SK-N-MC (cell line): ENCODE measurements at regions not wholly inside any gene's neighbourhood (a gene's known extent, or its start where the extent isn't known, plus 50 kb on each side); places are given as distances from the start of the nearest gene placed in this dataset.

Source experiments
- DNase-seq: peaks from one replicate; pipeline ENCODE4 v3.0.0-alpha.2; 2011; ENCODE audit warnings: low read depth, low spot score
- H3K27ac ChIP-seq: fragments of 200-600 bp; sonication (generic); 2 replicates; pipeline ENCODE4 v1.5.1; 2016; ENCODE audit warnings: mixed run types
- H3K36me3 ChIP-seq: fragments of 200-600 bp; sonication (generic); 2 replicates; pipeline ENCODE4 v1.6.1; 2017; ENCODE audit warnings: antibody characterized with exemption, low read length, mixed read lengths; ENCODE audit not compliant: insufficient read depth
- H3K4me3 ChIP-seq: fragments of 200-600 bp; sonication (generic); 2 replicates; pipeline ENCODE4 v1.5.1; 2016
- H3K9ac ChIP-seq: fragments of 200-600 bp; sonication (generic); 2 replicates; pipeline ENCODE4 v1.8.0; 2017; ENCODE audit warnings: mixed run types, mixed read lengths; ENCODE audit not compliant: insufficient read length
- H3K9me3 ChIP-seq: fragments of 200-600 bp; sonication (generic); 2 replicates; pipeline ENCODE4 v1.6.1; 2017; ENCODE audit warnings: low read depth, mild to moderate bottlenecking, antibody characterized with exemption, low read length, moderate library complexity, mixed read lengths
- EZH2 ChIP-seq: fragments of 200-600 bp; sonication (generic); IDR thresholded peaks from one replicate; pipeline ENCODE4 v1.6.1; 2017; ENCODE audit warnings: antibody characterized with exemption
- FOXP2 ChIP-seq: optimal IDR thresholded peaks from 2 replicates; pipeline ENCODE3; 2011; ENCODE audit warnings: mild to moderate bottlenecking, moderate library complexity; ENCODE audit not compliant: insufficient read depth; ENCODE audit errors: extremely low read length, control extremely low read depth
- POLR2AphosphoS5 ChIP-seq: IDR thresholded peaks from 2 replicates; pipeline ENCODE4 v1.6.1; 2012; ENCODE audit warnings: mild to moderate bottlenecking, low read depth, low read length, borderline replicate concordance

DNA sequence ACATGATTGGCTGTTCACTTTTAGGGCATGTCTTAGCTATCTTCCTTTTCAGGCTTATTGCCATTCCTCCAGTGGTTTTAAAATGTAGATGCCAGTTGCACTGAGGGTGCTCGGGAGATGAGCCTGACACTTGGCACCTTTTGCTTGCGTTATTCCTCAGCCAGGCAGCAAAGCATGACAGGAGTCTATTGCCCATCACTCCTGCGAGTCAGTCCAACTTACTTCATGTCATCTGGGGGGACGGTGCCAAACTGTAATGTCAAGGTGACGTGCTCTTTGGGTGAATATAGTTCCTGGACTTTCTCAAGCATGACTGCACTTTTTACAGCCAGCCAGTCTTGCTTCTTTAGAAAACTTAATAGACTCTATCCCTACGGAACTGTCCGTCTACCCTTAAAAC lies 406.0 kb upstream of the C2CD4B start:
- no peak overlapping the region for H3K27ac ChIP-seq

DNA sequence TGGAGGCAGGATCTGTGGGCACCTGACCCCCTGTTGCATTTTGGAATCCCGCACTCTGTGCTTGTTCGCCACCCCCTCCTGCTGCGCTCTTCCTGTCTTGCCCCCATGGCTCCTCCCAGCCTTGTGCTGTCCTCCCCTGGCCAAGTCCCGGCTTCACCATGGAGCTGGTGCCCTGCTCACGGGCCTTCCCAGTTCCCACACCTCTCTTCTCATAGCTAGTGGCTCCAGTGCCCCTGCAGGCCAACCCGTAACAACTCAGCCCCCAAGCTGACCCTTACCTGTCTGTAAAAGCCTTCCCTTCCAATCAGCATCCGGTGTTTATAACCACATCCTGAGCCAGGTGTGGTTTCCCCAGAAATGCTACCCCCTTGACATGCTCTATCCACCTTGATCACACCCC lies 407.7 kb upstream of the C2CD4B start:
- no peak overlapping the region for H3K4me3 ChIP-seq
- no peaks in the 10 kb centered on the region for H3K9me3 ChIP-seq
- no peak for TF ChIP-seq FOXP2
- H3K9ac ChIP-seq: no peak overlapping the region
- H3K27ac ChIP-seq: no peak overlapping the region
- H3K36me3 ChIP-seq: no peaks in the 10 kb centered on the region
- DNase-seq: no peak

More for the DNA sequence above, 406.0 kb upstream of the C2CD4B start:
- DNase-seq: no peak
- Histone ChIP-seq H3K9ac (no peak overlapping the region), H3K4me3 (no peak overlapping the region), H3K9me3 (no peaks in the 10 kb centered on the region), H3K36me3 (no peaks in the 10 kb centered on the region)
- TF ChIP-seq FOXP2 (no peak), EZH2 (no peak), POLR2AphosphoS5 (no peak)

GRCh38 chr15:62573876-62574275 lies 408.8 kb upstream of the C2CD4B start:
- Histone ChIP-seq H3K27ac (no peak overlapping the region), H3K4me3 (no peak overlapping the region), H3K9ac (no peak overlapping the region), H3K9me3 (no peaks in the 10 kb centered on the region), H3K36me3 (no peaks in the 10 kb centered on the region)
- no peak for DNase-seq
- no peak for TF ChIP-seq FOXP2
- TF ChIP-seq POLR2AphosphoS5: no peak
- no peak for TF ChIP-seq EZH2

- Histone ChIP-seq H3K9ac (no peak overlapping the region), H3K36me3 (no peaks in the 10 kb centered on the region), H3K9me3 (no peaks in the 10 kb centered on the region), H3K27ac (no peak overlapping the region), H3K4me3 (no peak overlapping the region)
- DNase-seq: no peak
- TF ChIP-seq FOXP2: no peak
- TF ChIP-seq POLR2AphosphoS5: no peak
- no peak for TF ChIP-seq EZH2
Measured at GRCh38 chr15:62578546-62578945, 413.5 kb upstream of the C2CD4B start.

DNA sequence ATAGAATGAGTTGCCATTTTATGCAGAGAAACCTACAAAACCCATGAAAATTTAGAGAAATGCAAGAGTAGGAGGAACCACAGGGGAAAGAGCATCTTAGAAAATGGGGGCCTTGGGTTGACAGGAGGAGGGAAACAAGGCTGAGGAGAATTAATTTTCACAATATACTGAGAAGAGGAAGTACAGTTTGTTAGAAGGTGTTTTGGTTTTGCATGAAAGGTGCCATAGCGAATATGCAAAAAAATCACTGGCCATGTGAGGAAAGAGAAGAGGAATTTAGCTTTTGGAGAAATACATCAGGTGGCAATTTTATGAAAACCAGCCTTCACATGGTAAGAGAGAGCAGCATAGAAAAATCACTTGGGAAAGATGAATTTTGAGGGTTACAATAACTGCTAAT lies 413.9 kb upstream of the C2CD4B start:
- no peaks in the 10 kb centered on the region for H3K36me3 ChIP-seq
- no peak overlapping the region for H3K4me3 ChIP-seq
- no peak for TF ChIP-seq FOXP2
- no peak for TF ChIP-seq POLR2AphosphoS5
- TF ChIP-seq EZH2: no peak
- no peak overlapping the region for H3K9ac ChIP-seq
- no peak for DNase-seq
- no peak overlapping the region for H3K27ac ChIP-seq
- no peaks in the 10 kb centered on the region for H3K9me3 ChIP-seq

- Histone ChIP-seq H3K9ac (no peak overlapping the region), H3K27ac (no peak overlapping the region), H3K36me3 (no peaks in the 10 kb centered on the region), H3K9me3 (no peaks in the 10 kb centered on the region), H3K4me3 (no peak overlapping the region)
- TF ChIP-seq POLR2AphosphoS5: no peak
- no peak for TF ChIP-seq FOXP2
- TF ChIP-seq EZH2: no peak
- DNase-seq: no peak
Measured at GRCh38 chr15:62579842-62580241, 414.8 kb upstream of the C2CD4B start.

DNA sequence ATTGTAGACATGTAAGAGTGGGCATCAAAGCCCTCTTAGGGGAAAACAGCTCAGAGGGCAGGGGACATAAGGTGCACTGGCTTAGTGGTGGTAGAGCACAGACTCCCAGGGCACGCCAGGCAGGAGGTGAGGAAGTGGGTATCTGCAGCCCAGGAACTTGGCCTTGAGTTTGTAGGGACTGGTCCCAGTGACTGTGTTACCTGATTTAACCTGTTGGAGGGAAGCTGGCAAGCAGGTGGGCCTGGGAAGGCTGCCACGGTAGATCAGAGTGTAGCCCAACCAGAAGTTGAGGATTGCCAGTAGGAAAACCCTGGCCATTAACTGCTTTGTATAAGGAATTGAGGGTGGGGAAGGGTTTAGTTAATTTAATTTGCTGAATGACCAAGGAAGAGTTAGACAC lies 417.5 kb upstream of the C2CD4B start:
- H3K27ac ChIP-seq: no peak overlapping the region
- no peak for DNase-seq
- TF ChIP-seq EZH2 (no peak), POLR2AphosphoS5 (no peak), FOXP2 (no peak)

GRCh38 chr15:62584301-62585235 lies 419.5 kb upstream of the C2CD4B start:
- TF ChIP-seq POLR2AphosphoS5: no peak
- no peak for TF ChIP-seq EZH2
- TF ChIP-seq FOXP2: no peak
- H3K4me3 ChIP-seq: no peak overlapping the region
- no peaks in the 10 kb centered on the region for H3K36me3 ChIP-seq
- H3K9me3 ChIP-seq: no peaks in the 10 kb centered on the region
- DNase-seq: no peak
- H3K27ac ChIP-seq: no peak overlapping the region
- H3K9ac ChIP-seq: no peak overlapping the region

More for the DNA sequence above, 417.5 kb upstream of the C2CD4B start:
- no peak overlapping the region for H3K4me3 ChIP-seq
- no peaks in the 10 kb centered on the region for H3K36me3 ChIP-seq
- no peaks in the 10 kb centered on the region for H3K9me3 ChIP-seq
- H3K9ac ChIP-seq: no peak overlapping the region
